ENCODE measurements at regions not wholly inside any gene's neighbourhood (a gene's known extent, or its start where the extent isn't known, plus 50 kb on each side); places are given as distances from the start of the nearest gene placed in this dataset.

- no peak for DNase-seq
Observed at GRCh38 chr5:68960456-68960855, 133.4 kb upstream of the SLC30A5 start.

DNA sequence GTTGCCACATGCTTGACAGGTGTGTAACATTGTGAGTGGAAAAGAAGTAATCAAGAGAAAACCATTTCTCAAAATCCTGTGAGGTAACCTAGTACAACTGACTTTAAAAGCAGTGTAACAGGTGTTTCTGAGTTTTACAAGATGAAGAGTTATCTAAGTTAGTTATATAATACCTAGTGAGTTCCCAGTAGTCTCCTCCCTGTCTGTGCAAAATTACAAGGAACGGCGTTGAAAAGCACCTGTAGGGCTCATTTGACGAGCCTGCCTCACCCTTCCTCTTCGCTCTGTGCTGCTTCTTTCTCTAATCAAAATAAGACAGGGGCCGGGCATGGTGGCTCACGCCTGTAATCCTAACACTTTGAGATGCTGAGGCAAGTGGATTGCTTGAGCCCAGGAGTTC, 132.9 kb upstream of the SLC30A5 start:
- no peak for DNase-seq

GRCh38 chr5:68961762-68962161, 132.1 kb upstream of the SLC30A5 start:
- no peak for DNase-seq

DNA sequence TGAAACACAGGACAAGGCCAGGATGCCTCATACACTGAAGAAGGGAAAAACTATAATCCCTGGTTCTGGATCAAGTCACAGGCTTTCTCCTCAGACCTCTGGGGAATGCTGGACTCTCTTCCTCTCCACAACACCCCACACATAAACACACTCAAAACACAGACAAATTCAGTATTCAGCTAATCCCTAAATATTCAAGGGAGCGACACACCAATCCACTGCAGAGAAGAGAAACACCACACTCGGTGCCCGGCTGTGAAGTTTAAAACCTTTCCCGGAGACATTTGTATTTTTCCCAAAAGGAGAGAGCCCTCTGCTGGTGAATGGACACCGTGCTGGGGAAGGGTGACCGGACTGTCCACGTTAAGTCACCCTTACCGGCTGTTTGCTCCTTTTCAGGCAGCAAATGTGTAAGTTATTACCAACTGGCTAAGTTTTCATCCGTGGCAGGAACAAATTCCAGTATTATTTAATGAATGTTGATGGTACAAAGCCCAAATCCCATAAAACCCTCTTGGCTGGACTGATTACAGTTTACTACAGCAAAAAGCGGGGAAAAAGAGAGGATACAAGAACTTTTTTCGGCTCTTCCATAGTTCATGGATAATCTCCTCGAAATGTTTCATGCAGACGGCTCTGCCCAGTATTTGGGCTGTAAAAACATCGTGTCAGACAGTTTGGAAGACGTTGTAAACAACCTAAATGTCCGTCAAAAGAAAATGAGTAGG, 130.9 kb upstream of the SLC30A5 start:
- DNase-seq = no peak

GRCh38 chr5:68964679-68965078, 129.1 kb upstream of the SLC30A5 start:
- DNase-seq = no peak

GRCh38 chr5:68965926-68966325, 127.9 kb upstream of the SLC30A5 start:
- no peak for DNase-seq

DNA sequence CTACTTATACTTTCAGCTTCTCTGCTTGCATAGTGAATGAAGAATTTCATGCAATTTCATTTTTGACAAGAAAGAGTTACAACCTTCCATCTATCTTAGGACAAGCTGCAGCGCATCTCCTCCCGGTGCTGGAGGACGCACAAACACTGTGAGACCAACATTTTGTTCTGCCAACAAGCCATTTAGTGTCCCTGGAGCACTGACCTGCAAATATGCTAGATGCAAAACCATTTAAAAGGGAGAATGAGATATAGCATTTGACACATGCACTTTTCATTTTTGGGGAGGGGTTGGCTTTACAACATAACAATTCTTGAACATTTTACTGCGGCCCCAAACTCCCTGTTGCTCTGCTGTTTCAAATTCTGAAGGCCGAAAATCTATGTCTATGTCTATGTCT, 127.2 kb upstream of the SLC30A5 start:
- DNase-seq = no peak

- DNase-seq = no peak
Observed at GRCh38 chr5:68968429-68968828, 125.4 kb upstream of the SLC30A5 start.

- DNase-seq = no peak
Observed at GRCh38 chr5:68970617-68971016, 123.2 kb upstream of the SLC30A5 start.

DNA sequence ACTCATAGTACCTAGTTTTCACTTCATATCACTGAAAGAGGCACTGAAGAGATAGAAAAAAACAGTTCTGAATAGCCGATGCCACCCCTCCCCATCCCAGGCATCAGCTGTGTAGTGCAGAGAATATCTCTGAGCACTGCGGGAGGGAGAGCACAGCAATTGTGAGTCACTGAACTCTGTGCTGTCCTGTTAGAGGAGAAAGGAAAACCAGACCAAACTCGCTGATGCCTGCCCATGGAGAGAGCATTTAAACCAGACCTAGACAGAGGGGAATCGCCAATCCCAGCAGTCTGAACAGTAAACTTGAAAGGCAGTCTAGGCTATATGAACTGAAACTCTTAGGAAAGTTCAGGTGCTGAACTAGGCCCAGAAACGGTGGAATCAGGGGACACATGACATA, 120.1 kb upstream of the SLC30A5 start:
- DNase-seq = no peak

GRCh38 chr5:68983043-68983442, 110.8 kb upstream of the SLC30A5 start:
- DNase-seq = no peak

DNA sequence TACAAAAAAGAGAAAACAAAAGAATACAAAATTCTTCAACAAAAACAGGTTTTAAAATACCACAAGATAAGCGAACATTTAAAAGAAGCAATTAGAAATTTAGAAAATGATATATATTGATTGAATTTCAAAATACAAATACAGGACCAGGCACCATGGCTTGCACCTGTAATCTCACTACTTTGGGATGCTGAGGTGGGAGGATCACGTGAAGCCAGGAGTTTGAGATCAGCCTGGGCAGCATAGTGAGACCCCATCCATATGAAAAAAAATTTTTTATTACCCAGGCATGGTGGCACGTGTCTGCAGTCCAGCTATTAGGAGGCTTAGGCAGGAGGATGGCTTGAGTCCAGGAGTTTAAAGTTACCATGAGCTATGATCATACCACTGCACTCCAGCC, 109.9 kb upstream of the SLC30A5 start:
- no peak for DNase-seq

DNA sequence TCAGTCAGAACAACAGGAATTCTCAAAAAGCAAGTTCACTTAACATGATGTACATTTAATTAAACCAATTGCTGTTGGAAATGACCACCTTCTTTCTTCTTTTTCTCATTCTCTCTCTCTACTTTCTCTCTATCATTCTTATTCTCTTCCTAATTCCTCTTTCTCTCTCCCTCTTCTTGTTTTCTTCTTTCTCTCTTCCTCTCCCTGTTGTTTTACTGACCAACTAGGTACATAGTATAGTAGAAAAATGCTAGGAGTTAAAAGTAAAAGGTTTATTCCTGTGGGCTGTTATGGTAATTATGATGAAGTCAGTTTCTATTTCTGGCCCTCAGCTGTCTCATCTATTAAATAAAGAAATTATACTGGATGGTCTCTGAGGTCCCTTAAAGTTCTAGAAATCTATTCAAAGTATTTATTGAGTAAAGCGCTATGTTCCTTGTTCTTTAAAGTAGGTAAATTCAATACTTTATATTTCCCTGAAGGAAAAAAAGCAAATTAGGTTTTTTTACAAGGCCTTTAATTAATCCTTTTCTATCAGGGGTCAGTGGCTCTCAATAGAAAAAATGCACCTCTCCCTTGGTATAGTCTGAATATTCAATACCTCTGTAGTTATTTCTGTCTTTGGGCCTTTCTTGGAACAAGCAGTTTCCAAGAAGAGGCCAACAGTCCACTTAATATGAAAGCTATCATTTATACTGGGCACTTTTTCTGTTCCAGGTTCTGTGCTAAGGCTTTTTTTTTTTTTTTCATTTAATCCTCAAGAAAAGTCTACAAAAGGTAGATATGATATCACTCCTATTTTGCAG, 102.3 kb upstream of the SLC30A5 start:
- no peak for DNase-seq

DNA sequence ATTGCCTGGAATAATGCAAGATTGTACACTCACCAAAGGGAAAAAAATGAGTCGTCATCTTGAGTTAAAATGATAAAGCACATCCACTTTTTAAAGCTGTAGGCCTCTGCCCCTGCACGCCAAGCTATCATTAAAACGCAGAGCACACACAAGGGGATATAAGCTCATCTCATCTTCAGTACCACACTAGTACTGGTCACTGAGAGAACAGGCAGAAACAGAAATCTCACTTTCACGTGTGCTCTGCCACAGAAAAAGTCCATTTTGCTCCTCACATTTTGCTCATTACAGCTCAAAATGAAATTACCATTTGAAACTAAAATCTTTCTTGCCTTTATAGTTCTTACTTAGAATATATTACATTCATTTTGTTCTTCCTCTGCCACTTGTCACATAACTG, 99.2 kb upstream of the SLC30A5 start:
- DNase-seq = no peak

- no peak for DNase-seq
Observed at GRCh38 chr5:68995845-68996545, 97.8 kb upstream of the SLC30A5 start.

- no peak for DNase-seq
Observed at GRCh38 chr5:68999181-68999580, 94.6 kb upstream of the SLC30A5 start.

- no peak for DNase-seq
Observed at GRCh38 chr5:69000216-69000919, 93.4 kb upstream of the SLC30A5 start.

DNA sequence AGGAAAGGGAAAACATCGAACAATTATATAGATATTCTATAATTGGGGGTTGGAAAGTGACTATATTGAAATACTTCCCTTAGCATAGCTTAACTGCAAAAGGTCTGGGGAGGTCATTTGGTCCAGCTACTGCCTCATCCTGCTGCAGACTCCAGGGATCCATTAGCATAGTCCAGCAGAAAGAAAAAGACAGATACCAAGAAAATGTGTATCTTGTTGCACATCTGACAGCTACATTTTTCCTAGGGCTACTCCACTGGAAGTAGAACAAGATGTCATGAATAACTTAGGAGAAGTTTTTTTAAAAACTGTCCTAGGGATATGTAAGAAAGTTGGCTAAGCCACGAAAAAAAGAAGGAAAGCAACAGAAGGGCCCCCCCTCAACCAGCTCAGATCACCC, 92.9 kb upstream of the SLC30A5 start:
- DNase-seq = no peak

- DNase-seq = no peak
Observed at GRCh38 chr5:69001627-69002026, 92.2 kb upstream of the SLC30A5 start.

GRCh38 chr5:69004127-69004526, 89.7 kb upstream of the SLC30A5 start:
- no peak for DNase-seq

DNA sequence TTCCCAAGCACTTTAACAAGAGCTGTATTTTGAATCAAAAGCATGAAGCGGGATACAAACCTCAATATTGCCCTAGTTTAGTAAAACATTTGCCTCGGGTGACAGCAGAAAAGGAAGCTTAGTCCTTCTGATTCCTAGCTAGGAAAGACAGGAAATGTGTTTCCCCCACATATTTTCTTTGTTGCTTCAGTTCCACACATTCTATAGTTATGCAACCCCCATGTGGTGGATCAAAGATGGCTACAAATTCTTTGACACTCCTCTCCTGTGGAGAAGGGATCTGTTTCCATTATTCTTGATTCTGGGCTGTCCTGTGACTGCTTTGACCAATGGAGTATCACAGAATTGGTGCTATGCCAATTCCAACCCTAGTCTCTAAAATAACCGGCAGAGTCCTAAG, 89.1 kb upstream of the SLC30A5 start:
- no peak for DNase-seq

- DNase-seq = no peak
Observed at GRCh38 chr5:69006030-69006429, 87.8 kb upstream of the SLC30A5 start.

- no peak for DNase-seq
Observed at GRCh38 chr5:69007163-69007562, 86.7 kb upstream of the SLC30A5 start.

Data from NCI-H2081 treated with DMSO at 0.1 percent for 48 hours (cell line).